ENCODE measurements at regions not wholly inside any gene's neighbourhood (a gene's known extent, or its start where the extent isn't known, plus 50 kb on each side); places are given as distances from the start of the nearest gene placed in this dataset.

- no peak for TF ChIP-seq CTCF (IDR thresholded peaks at IDR 0.05; ENCODE audit: low read depth, low read length)
- no peak overlapping the region for H3K4me3 ChIP-seq (ENCODE audit: low read depth, low read length)
Measured at GRCh38 chr2:13006426-13006825, 289.7 kb downstream of the TRIB2 start.

GRCh38 chr2:13006829-13007717, 290.3 kb downstream of the TRIB2 start:
- peak; percentile 75 for TF ChIP-seq CTCF (IDR thresholded peaks at IDR 0.05; ENCODE audit: low read depth, low read length)
- no peak overlapping the region for H3K4me3 ChIP-seq (ENCODE audit: low read depth, low read length)

- TF ChIP-seq CTCF (IDR thresholded peaks at IDR 0.05; ENCODE audit: low read depth, low read length) = no peak
- no peak overlapping the region for H3K4me3 ChIP-seq (ENCODE audit: low read depth, low read length)
Measured at GRCh38 chr2:13009027-13009642, 292.4 kb downstream of the TRIB2 start.

- no peak for TF ChIP-seq CTCF (IDR thresholded peaks at IDR 0.05; ENCODE audit: low read depth, low read length)
- H3K4me3 ChIP-seq (ENCODE audit: low read depth, low read length) = no peak overlapping the region
Measured at GRCh38 chr2:13010283-13010682, 293.5 kb downstream of the TRIB2 start.

- no peak overlapping the region for H3K4me3 ChIP-seq (ENCODE audit: low read depth, low read length)
- TF ChIP-seq CTCF (IDR thresholded peaks at IDR 0.05; ENCODE audit: low read depth, low read length) = no peak
Measured at GRCh38 chr2:13014783-13015182, 298.0 kb downstream of the TRIB2 start.

GRCh38 chr2:13015532-13016320, 299.0 kb downstream of the TRIB2 start:
- no peak for TF ChIP-seq CTCF (IDR thresholded peaks at IDR 0.05; ENCODE audit: low read depth, low read length)
- no peak overlapping the region for H3K4me3 ChIP-seq (ENCODE audit: low read depth, low read length)
